Adrenal gland (tissue), 5 donors: ENCODE measurements at regions not wholly inside any gene's neighbourhood (a gene's known extent, or its start where the extent isn't known, plus 50 kb on each side); places are given as distances from the start of the nearest gene placed in this dataset.

Experiments
- POLR2A ChIP-seq, 2 donors: fragments of 450-650 bp; IDR thresholded peaks; one replicate each; pipeline ENCODE4 v1.6.1; 2017; ENCODE audit warnings: antibody characterized with exemption in 2 of 2, mild to moderate bottlenecking in 2 of 2, moderate library complexity in 1 of 2
- TF ChIP-seq, protein P1 (sequence below), 6 experiments: fragments of 450-650 bp in 4 of 6; fragments of 200-600 bp in 2 of 6; sonication (generic) in 1 of 6; IDR thresholded peaks; 1 replicate in 5 of 6; 2 replicates in 1 of 6; pipeline versions ENCODE4 v1.5.1 to v1.8.0; 2016 to 2021; ENCODE audit warnings: antibody characterized with exemption in 6 of 6, mild to moderate bottlenecking in 2 of 6, moderate library complexity in 1 of 6
- donor health status: DM: no; HTN: no; CAD: no.

DNA sequence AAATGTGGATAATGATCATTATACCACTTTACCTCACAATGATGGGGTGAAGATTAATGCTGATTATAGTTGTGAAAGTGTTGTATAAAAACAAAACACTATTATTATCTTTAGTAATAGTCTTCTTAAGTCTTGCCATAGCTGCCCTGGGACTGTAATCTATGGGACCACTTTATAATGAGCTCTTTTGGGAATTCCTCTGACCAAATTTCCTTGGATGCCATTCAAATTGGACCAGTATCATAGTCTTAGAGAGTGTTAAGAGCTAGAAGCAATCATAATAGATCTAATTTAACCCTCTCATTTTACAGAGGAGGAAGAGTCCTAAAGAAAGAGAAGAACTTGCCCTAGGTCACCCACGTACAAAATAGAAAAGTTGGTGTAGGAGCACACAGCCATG lies 457.7 kb upstream of the SLC14A2 start:
- no peak for TF ChIP-seq POLR2A (IDR thresholded peaks at IDR 0.05)
- TF ChIP-seq, protein P1, sequence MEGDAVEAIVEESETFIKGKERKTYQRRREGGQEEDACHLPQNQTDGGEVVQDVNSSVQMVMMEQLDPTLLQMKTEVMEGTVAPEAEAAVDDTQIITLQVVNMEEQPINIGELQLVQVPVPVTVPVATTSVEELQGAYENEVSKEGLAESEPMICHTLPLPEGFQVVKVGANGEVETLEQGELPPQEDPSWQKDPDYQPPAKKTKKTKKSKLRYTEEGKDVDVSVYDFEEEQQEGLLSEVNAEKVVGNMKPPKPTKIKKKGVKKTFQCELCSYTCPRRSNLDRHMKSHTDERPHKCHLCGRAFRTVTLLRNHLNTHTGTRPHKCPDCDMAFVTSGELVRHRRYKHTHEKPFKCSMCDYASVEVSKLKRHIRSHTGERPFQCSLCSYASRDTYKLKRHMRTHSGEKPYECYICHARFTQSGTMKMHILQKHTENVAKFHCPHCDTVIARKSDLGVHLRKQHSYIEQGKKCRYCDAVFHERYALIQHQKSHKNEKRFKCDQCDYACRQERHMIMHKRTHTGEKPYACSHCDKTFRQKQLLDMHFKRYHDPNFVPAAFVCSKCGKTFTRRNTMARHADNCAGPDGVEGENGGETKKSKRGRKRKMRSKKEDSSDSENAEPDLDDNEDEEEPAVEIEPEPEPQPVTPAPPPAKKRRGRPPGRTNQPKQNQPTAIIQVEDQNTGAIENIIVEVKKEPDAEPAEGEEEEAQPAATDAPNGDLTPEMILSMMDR (IDR thresholded peaks at IDR 0.05): no peak
